H1 (cell line): ENCODE measurements at regions not wholly inside any gene's neighbourhood (a gene's known extent, or its start where the extent isn't known, plus 50 kb on each side); places are given as distances from the start of the nearest gene placed in this dataset.

ENCODE experiments used
- CTCF ChIP-seq, 3 experiments: IDR thresholded peaks; 1 replicate in 2 of 3; 2 replicates in 1 of 3; pipeline versions ENCODE4 v1.5.1 to v1.6.1; 2011; ENCODE audit warnings: low read length in 3 of 3, mild to moderate bottlenecking in 3 of 3, inconsistent platforms in 2 of 3, low read depth in 1 of 3, moderate library complexity in 1 of 3; ENCODE audit not compliant: insufficient read depth in 1 of 3; ENCODE audit errors: control extremely low read depth in 1 of 3
- JUND ChIP-seq: IDR thresholded peaks from 2 replicates; pipeline ENCODE4 v1.6.1; 2011; ENCODE audit warnings: mild to moderate bottlenecking, improper control_type of control experiment, low read length
- SP1 ChIP-seq: IDR thresholded peaks from 2 replicates; pipeline ENCODE4 v1.6.1; 2011; ENCODE audit warnings: low read depth, low read length
- TCF12 ChIP-seq: IDR thresholded peaks from 2 replicates; pipeline ENCODE4 v1.6.1; 2011; ENCODE audit warnings: low read depth, mild to moderate bottlenecking, low read length
- TF ChIP-seq, protein P1 (sequence below): IDR thresholded peaks from 2 replicates; pipeline ENCODE4 v1.6.1; 2012; ENCODE audit warnings: low read length, inconsistent platforms

DNA sequence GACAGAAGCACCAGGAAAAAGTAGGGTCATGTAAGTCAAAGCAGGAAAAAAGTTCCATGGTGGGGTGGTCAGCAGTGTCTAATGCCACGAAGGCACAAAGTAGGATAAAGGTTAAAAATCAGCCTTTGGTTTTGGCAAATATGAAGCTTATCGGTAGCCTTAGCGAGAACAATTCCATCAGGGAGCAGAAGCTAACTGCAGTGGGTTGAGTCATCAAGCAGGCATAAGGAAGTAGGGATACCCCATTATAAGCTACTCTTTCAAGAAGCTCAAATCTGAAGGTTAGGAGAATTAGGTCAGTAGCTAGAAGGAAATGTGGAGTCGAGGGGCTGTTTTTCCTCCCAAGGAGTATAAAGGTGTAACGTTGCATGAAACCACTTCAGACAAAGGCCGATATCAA is 57.5 kb upstream of the USPL1 start (continued):
- TF ChIP-seq, protein P1, sequence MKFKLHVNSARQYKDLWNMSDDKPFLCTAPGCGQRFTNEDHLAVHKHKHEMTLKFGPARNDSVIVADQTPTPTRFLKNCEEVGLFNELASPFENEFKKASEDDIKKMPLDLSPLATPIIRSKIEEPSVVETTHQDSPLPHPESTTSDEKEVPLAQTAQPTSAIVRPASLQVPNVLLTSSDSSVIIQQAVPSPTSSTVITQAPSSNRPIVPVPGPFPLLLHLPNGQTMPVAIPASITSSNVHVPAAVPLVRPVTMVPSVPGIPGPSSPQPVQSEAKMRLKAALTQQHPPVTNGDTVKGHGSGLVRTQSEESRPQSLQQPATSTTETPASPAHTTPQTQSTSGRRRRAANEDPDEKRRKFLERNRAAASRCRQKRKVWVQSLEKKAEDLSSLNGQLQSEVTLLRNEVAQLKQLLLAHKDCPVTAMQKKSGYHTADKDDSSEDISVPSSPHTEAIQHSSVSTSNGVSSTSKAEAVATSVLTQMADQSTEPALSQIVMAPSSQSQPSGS = no peak
- TF ChIP-seq TCF12 = no peak
- TF ChIP-seq SP1 = no peak
- TF ChIP-seq CTCF (IDR thresholded peaks at IDR 0.05; ENCODE audit: control extremely low read depth in 1 of 3, insufficient read depth in 1 of 3, low read depth in 1 of 3, low read length in 3 of 3) = no peak
- TF ChIP-seq JUND = no peak
